Chondrocyte (in vitro differentiated cells): ENCODE measurements at regions not wholly inside any gene's neighbourhood (a gene's known extent, or its start where the extent isn't known, plus 50 kb on each side); places are given as distances from the start of the nearest gene placed in this dataset.

Experiments used
- DNase-seq: peaks from one replicate; pipeline ENCODE4 v3.0.0; 2021; ENCODE audit warnings: mixed read lengths, low spot score
- H3K27ac Mint-ChIP-seq: one replicate; pipeline ENCODE4 v1.8.0; 2021; ENCODE audit warnings: mild to moderate bottlenecking, moderate library complexity, mixed read lengths; ENCODE audit not compliant: unreplicated experiment
- H3K27me3 Mint-ChIP-seq: 2 replicates; pipeline ENCODE4 v1.8.0; 2021; ENCODE audit warnings: low read depth, mixed read lengths
- H3K36me3 Mint-ChIP-seq: 2 replicates; pipeline ENCODE4 v1.8.0; 2021; ENCODE audit warnings: low read depth, mixed read lengths
- H3K4me1 Mint-ChIP-seq: 2 replicates; pipeline ENCODE4 v1.8.0; 2021; ENCODE audit warnings: low read depth, mild to moderate bottlenecking, mixed read lengths
- H3K4me3 Mint-ChIP-seq: one replicate; pipeline ENCODE4 v1.8.0; 2021; ENCODE audit warnings: mild to moderate bottlenecking, moderate library complexity, mixed read lengths; ENCODE audit not compliant: unreplicated experiment
- H3K9me3 Mint-ChIP-seq: 2 replicates; pipeline ENCODE4 v1.8.0; 2021; ENCODE audit warnings: low read depth, mixed read lengths
- TF ChIP-seq, protein P1 (sequence below): fragments of 200-600 bp; sonication (generic); IDR thresholded peaks from 2 replicates; pipeline ENCODE4 v1.5.0; 2021; ENCODE audit warnings: antibody characterized with exemption, mild to moderate bottlenecking, moderate library complexity

DNA sequence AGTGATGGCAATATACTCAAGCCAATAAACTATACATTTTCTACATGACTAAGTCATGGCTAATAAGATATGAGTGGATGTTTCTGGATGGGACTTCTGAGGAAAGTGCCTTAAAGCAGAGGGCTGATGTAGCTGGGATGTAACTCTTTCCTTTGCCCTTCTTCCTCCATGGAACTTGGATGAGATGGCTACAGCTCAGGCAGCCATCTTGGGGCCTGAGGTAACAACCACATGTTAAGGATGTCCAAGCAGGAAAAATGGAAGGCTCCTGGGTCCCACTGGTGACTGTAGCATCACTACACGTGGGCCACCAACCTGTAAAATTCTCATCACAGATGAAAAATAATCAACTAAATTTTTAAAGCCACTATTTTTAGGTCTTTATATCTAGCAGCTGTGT lies 54.4 kb upstream of the GRIP1 start:
- no peak for DNase-seq
- Mint-ChIP-seq H3K4me3 (no peak overlapping the region), H3K36me3 (no peaks in the 10 kb centered on the region), H3K4me1 (no peaks in the 10 kb centered on the region), H3K27ac (no peak overlapping the region), H3K27me3 (no peaks in the 10 kb centered on the region), H3K9me3 (no peaks in the 10 kb centered on the region)
- TF ChIP-seq, protein P1, sequence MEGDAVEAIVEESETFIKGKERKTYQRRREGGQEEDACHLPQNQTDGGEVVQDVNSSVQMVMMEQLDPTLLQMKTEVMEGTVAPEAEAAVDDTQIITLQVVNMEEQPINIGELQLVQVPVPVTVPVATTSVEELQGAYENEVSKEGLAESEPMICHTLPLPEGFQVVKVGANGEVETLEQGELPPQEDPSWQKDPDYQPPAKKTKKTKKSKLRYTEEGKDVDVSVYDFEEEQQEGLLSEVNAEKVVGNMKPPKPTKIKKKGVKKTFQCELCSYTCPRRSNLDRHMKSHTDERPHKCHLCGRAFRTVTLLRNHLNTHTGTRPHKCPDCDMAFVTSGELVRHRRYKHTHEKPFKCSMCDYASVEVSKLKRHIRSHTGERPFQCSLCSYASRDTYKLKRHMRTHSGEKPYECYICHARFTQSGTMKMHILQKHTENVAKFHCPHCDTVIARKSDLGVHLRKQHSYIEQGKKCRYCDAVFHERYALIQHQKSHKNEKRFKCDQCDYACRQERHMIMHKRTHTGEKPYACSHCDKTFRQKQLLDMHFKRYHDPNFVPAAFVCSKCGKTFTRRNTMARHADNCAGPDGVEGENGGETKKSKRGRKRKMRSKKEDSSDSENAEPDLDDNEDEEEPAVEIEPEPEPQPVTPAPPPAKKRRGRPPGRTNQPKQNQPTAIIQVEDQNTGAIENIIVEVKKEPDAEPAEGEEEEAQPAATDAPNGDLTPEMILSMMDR: no peak

DNA sequence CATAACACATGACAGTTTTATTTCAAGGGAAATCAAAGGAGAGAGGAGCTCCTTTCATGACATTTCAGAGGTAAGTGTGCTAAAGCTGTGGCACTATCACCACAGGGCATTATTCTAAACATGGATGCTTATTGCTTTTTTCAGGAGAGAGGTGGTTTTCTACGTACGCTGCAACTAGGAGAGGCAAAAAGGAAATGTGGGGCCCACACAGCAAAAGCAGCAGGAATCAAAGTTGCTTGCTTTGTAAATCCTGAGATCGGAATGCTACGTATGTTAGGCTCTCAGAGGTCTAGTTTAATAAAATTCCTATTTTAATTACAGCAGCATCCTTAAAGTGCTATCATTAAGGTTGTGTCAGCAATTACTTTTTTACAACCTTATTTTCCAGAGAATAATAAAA lies 55.0 kb upstream of the GRIP1 start:
- DNase-seq: no peak
- Mint-ChIP-seq H3K36me3 (no peaks in the 10 kb centered on the region), H3K27ac (no peak overlapping the region), H3K4me3 (no peak overlapping the region), H3K4me1 (no peaks in the 10 kb centered on the region), H3K9me3 (no peaks in the 10 kb centered on the region), H3K27me3 (no peaks in the 10 kb centered on the region)
- TF ChIP-seq, protein P1: no peak

DNA sequence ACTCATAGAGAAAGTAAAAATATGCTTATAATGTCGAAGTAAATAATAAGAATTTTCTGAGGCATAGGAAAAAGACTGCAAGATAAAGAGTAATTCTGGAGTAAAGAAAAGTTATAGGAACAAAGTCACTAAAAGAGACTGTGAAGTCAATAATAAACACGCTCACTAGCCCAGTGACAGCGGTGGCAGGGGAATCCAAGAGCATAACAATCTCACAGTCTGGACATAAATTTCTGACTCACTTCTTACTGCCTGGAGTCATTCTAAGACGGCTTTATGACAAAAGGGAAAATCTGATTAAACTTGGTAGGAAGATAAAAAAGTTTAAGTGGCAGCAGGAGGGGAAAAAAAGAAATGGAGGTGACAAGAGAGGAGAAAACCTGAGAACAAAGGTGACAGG lies 56.4 kb upstream of the GRIP1 start:
- no peaks in the 10 kb centered on the region for H3K36me3 Mint-ChIP-seq
- H3K27ac Mint-ChIP-seq: no peak overlapping the region
- H3K9me3 Mint-ChIP-seq: no peaks in the 10 kb centered on the region
- TF ChIP-seq, protein P1: no peak
- no peak for DNase-seq
- no peak overlapping the region for H3K4me3 Mint-ChIP-seq
- no peaks in the 10 kb centered on the region for H3K27me3 Mint-ChIP-seq
- no peaks in the 10 kb centered on the region for H3K4me1 Mint-ChIP-seq

DNA sequence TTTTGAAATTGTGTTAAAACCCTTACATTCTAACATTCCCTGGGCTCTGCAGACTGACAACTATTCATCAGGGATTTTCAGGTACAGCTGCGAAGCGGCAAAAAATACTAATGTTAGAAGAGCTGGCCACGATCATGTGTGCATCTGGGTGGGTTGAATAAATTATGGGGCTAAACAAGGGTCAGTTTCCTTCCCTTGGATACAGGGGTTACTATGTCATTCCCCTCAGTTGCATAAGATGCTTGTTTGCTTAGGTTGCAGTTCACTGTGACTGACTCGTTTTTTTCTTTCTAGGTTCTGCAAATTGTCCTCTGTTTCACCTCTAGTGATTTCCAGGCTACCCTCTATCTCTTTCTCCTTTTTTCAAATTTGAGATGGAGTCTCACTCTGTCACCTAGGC lies 58.1 kb upstream of the GRIP1 start:
- H3K9me3 Mint-ChIP-seq: no peaks in the 10 kb centered on the region
- no peak overlapping the region for H3K4me3 Mint-ChIP-seq
- no peaks in the 10 kb centered on the region for H3K27me3 Mint-ChIP-seq
- TF ChIP-seq, protein P1: no peak
- no peak for DNase-seq
- no peaks in the 10 kb centered on the region for H3K4me1 Mint-ChIP-seq
- no peaks in the 10 kb centered on the region for H3K36me3 Mint-ChIP-seq
- H3K27ac Mint-ChIP-seq: no peak overlapping the region

DNA sequence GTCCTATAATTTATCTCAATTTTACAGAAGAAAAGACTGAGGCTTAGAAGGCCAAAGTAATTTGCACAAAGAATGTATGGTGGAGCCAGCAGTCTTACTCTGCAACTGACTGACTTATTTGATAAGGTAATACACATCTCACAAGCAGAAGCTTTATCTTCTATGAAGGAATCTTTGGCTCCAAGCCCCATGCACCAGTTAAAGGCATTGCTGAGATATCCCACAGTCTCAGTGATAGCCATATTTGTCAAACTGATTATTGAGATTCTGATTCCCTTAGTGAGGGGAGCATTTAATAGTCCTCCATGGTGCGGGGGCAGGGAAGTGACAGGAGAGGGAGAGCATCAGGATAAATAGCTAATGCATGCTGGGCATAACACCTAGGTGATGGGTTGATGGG lies 60.4 kb upstream of the GRIP1 start:
- no peak overlapping the region for H3K27ac Mint-ChIP-seq
- H3K4me1 Mint-ChIP-seq: no peaks in the 10 kb centered on the region
- no peaks in the 10 kb centered on the region for H3K27me3 Mint-ChIP-seq
- no peaks in the 10 kb centered on the region for H3K9me3 Mint-ChIP-seq
- no peak overlapping the region for H3K4me3 Mint-ChIP-seq
- DNase-seq: no peak
- H3K36me3 Mint-ChIP-seq: no peaks in the 10 kb centered on the region
- TF ChIP-seq, protein P1: no peak
